ENCODE measurements at regions not wholly inside any gene's neighbourhood (a gene's known extent, or its start where the extent isn't known, plus 50 kb on each side); places are given as distances from the start of the nearest gene placed in this dataset.
"Not testable (repeated sequence)": the region's sequence is repeated elsewhere in the genome, so short reads cannot be mapped to it uniquely, and the experiment has no call there.

DNA sequence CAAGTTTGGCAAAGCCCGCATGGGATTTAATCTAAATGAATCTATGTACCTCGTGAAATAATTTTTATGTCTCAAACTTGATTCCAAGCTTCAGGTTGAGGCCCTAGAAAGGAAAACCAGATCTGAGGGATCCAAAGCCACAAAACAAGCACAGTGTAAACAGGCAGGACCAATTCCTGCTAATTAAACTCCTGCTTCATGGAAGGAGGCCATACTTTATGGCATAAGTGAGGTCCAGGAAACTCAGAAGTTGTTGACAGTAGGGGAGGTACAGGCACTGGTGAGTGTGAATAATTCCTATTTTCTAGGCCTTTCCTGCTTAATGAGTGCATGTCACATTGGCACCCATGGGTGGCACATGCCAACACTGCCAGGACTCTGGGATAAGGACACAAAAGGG lies 648.6 kb upstream of the SGCD start:
- in situ Hi-C loops (cut with MboI; ENCODE audit: low sequenced_read_pairs): no loop called here
- Histone ChIP-seq H3K4me1 (no peaks in the 10 kb centered on the region), H3K9me3 (no peaks in the 10 kb centered on the region), H3K36me3 (replicated peaks) (no peaks in the 10 kb centered on the region), H3K27me3 (ENCODE audit: low read depth) (no peaks in the 10 kb centered on the region), H3K4me3 (no peak overlapping the region)
- no peak for DNase-seq (ENCODE audit: low spot score in 2 of 2)

DNA sequence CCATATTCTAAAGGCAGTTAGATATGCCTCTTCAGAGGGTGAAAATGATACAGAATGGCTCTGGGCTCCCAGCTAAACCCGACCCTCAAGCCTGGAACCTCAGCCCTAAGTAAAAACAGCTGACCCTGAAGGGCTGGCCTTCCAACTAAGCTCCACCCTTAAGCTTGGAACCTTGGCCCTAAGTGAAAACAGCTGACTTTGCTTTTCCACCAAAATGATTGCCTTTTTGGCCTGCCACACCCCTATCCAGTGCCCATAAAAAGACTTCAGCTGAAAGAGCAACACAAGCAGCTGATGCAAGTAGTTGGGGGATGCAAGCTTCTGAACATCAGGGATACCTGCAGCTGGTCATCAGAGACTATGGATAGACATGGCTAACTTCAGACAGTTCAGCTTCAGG lies 647.4 kb upstream of the SGCD start:
- Histone ChIP-seq H3K36me3 (replicated peaks) (no peaks in the 10 kb centered on the region), H3K4me3 (no peak overlapping the region), H3K9me3 (no peaks in the 10 kb centered on the region), H3K27me3 (ENCODE audit: low read depth) (no peaks in the 10 kb centered on the region), H3K4me1 (no peaks in the 10 kb centered on the region)
- in situ Hi-C loops (cut with MboI; ENCODE audit: low sequenced_read_pairs): no loop called here
- no peak for DNase-seq (ENCODE audit: low spot score in 2 of 2)

DNA sequence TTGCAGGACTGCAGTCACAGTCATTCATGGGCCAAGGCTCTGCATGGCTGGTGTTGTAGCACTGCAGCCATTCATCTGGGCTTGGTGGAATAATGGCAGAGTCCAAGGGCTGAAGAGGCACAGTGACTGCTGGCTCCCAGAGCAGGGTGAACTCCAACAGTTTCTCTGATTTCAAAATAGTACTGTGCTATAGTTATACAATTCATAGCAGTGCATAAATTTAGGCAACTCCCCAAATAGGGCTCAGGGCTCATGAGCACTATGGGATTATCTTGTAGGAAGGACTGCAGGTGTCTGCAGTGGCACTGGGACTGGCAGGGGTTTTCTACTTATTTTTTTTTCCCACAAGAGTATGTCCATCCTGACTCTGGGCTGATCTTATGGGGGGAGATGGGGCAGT lies 642.5 kb upstream of the SGCD start:
- no peaks in the 10 kb centered on the region for H3K9me3 ChIP-seq
- no peaks in the 10 kb centered on the region for H3K36me3 ChIP-seq (replicated peaks)
- no peak for DNase-seq (ENCODE audit: low spot score in 2 of 2)
- no peak overlapping the region for H3K4me3 ChIP-seq
- no peaks in the 10 kb centered on the region for H3K27me3 ChIP-seq (ENCODE audit: low read depth)
- in situ Hi-C loops (cut with MboI; ENCODE audit: low sequenced_read_pairs): no loop called here
- no peaks in the 10 kb centered on the region for H3K4me1 ChIP-seq

GRCh38 chr5:155686131-155686530 lies 640.8 kb upstream of the SGCD start:
- H3K36me3 ChIP-seq (replicated peaks): no peaks in the 10 kb centered on the region
- H3K4me3 ChIP-seq: no peak overlapping the region
- in situ Hi-C loops (cut with MboI; ENCODE audit: low sequenced_read_pairs): no loop called here
- DNase-seq (ENCODE audit: low spot score in 2 of 2): no peak
- H3K27me3 ChIP-seq (ENCODE audit: low read depth): no peaks in the 10 kb centered on the region
- H3K4me1 ChIP-seq: no peaks in the 10 kb centered on the region
- no peaks in the 10 kb centered on the region for H3K9me3 ChIP-seq

- no peaks in the 10 kb centered on the region for H3K27me3 ChIP-seq (ENCODE audit: low read depth)
- H3K9me3 ChIP-seq: no peaks in the 10 kb centered on the region
- H3K36me3 ChIP-seq (replicated peaks): no peaks in the 10 kb centered on the region
- in situ Hi-C loops (cut with MboI; ENCODE audit: low sequenced_read_pairs): no loop called here
- no peak for DNase-seq (ENCODE audit: low spot score in 2 of 2)
- H3K4me1 ChIP-seq: no peaks in the 10 kb centered on the region
- no peak overlapping the region for H3K4me3 ChIP-seq
These were observed 637.6 kb upstream of the SGCD start for GRCh38 chr5:155689406-155689805.

GRCh38 chr5:155696362-155696761 lies 630.6 kb upstream of the SGCD start:
- Histone ChIP-seq H3K36me3 (replicated peaks) (no peaks in the 10 kb centered on the region), H3K4me3 (no peak overlapping the region), H3K9me3 (no peaks in the 10 kb centered on the region), H3K27me3 (ENCODE audit: low read depth) (no peaks in the 10 kb centered on the region), H3K4me1 (no peaks in the 10 kb centered on the region)
- DNase-seq (ENCODE audit: low spot score in 2 of 2): no peak
- in situ Hi-C loops (cut with MboI; ENCODE audit: low sequenced_read_pairs): no loop called here

DNA sequence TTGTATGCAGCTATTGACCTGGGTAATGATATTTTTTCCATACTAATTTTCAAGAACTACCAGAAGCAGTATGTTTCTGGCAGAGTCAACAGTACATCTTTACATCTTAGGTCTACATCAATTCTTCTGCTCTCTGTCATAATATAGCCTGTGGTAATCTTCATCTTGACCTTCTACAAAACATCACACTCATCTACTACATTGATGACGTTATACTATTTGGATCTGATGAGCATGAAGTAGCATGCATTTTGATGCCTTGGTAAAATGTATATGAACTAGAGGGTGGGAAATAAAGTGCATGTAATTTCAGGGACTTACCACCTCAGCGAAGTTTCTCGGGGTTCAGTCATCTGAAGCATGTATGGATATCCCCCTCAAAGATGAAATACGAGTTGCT lies 629.7 kb upstream of the SGCD start:
- in situ Hi-C loops (cut with MboI; ENCODE audit: low sequenced_read_pairs): no loop called here

DNA sequence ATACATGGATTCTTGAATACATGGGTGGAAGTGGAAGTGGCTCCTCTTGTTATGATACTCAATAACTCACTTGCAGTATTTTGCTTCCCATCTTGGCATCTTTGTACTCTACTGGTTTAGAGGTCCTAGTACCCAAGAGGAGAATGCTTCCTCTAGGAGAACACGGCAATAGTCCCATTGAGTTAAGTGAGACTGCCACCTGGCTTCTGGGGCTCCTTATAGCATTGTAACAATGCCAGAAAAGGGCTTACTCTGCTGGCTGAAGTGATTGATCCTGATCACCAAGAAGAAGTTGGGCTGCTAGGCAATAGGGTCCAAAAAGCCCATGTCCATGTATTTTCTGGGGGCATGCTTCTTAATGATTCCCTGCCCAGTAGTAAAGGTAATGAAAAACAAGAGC lies 627.6 kb upstream of the SGCD start:
- in situ Hi-C loops (cut with MboI; ENCODE audit: low sequenced_read_pairs): no loop called here
- no peak overlapping the region for H3K4me3 ChIP-seq
- H3K27me3 ChIP-seq (ENCODE audit: low read depth): no peaks in the 10 kb centered on the region
- H3K36me3 ChIP-seq (replicated peaks): no peaks in the 10 kb centered on the region
- no peak for DNase-seq (ENCODE audit: low spot score in 2 of 2)
- H3K4me1 ChIP-seq: no peaks in the 10 kb centered on the region
- no peaks in the 10 kb centered on the region for H3K9me3 ChIP-seq

More for the DNA sequence above, 629.7 kb upstream of the SGCD start:
- H3K4me3 ChIP-seq: no peak overlapping the region
- no peaks in the 10 kb centered on the region for H3K9me3 ChIP-seq
- no peaks in the 10 kb centered on the region for H3K36me3 ChIP-seq (replicated peaks)
- no peaks in the 10 kb centered on the region for H3K27me3 ChIP-seq (ENCODE audit: low read depth)
- no peak for DNase-seq (ENCODE audit: low spot score in 2 of 2)
- no peaks in the 10 kb centered on the region for H3K4me1 ChIP-seq

- DNase-seq (ENCODE audit: low spot score in 2 of 2): no peak
- Histone ChIP-seq H3K4me1 (no peaks in the 10 kb centered on the region), H3K4me3 (no peak overlapping the region), H3K36me3 (replicated peaks) (no peaks in the 10 kb centered on the region), H3K27me3 (ENCODE audit: low read depth) (no peaks in the 10 kb centered on the region), H3K9me3 (no peaks in the 10 kb centered on the region)
- in situ Hi-C loops (cut with MboI; ENCODE audit: low sequenced_read_pairs): no loop called here
These were observed 626.6 kb upstream of the SGCD start for GRCh38 chr5:155700333-155700732.

DNA sequence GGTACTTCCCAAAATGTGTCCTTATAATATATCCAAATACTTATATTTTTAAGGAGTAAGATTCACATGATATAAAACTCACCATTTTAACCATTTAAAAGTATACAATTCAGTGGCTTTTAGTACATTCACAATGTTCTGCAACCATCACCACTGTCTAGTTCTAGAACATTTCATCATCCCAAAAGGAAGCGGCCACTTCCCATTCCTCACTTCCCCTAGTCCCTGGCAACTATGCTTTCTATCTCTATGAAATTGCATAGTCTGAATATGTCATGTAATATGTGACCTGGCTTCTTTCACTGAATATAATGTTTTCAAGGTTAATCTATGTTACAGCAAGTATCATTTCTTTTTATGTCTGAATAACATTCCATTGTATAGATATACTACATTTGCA lies 615.1 kb upstream of the SGCD start:
- Histone ChIP-seq H3K4me3 (no peak overlapping the region), H3K36me3 (replicated peaks) (no peaks in the 10 kb centered on the region), H3K27me3 (ENCODE audit: low read depth) (no peaks in the 10 kb centered on the region), H3K4me1 (no peaks in the 10 kb centered on the region), H3K9me3 (no peaks in the 10 kb centered on the region)
- in situ Hi-C loops (cut with MboI; ENCODE audit: low sequenced_read_pairs): no loop called here
- DNase-seq (ENCODE audit: low spot score in 2 of 2): no peak

DNA sequence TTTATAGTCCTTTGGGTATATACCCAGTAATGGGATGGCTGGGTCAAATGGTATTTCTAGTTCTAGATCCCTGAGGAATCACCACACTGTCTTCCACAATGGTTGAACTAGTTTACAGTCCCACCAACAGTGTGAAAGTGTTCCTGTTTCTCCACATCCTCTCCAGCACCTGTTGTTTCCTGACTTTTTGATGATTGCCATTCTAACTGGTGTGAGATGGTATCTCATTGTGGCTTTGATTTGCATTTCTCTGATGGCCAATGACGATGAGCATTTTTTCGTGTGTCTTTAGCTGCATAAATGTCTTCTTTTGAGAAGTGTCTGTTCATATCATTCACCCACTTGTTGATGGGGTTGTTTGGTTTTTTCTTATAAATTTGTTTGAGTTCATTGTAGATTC lies 612.5 kb upstream of the SGCD start:
- H3K4me1 ChIP-seq; H3K36me3 ChIP-seq (replicated peaks); H3K9me3 ChIP-seq; in situ Hi-C loops (cut with MboI; ENCODE audit: low sequenced_read_pairs); H3K4me3 ChIP-seq; DNase-seq (ENCODE audit: low spot score in 2 of 2); H3K27me3 ChIP-seq (ENCODE audit: low read depth): not testable (repeated sequence)

- H3K36me3 ChIP-seq (replicated peaks): no peaks in the 10 kb centered on the region
- H3K4me3 ChIP-seq: no peak overlapping the region
- H3K27me3 ChIP-seq (ENCODE audit: low read depth): no peaks in the 10 kb centered on the region
- in situ Hi-C loops (cut with MboI; ENCODE audit: low sequenced_read_pairs): no loop called here
- no peaks in the 10 kb centered on the region for H3K9me3 ChIP-seq
- DNase-seq (ENCODE audit: low spot score in 2 of 2): peak in 1 of 2 experiments; percentile 19
- H3K4me1 ChIP-seq: no peaks in the 10 kb centered on the region
These were observed 600.7 kb upstream of the SGCD start for GRCh38 chr5:155726267-155726666.

DNA sequence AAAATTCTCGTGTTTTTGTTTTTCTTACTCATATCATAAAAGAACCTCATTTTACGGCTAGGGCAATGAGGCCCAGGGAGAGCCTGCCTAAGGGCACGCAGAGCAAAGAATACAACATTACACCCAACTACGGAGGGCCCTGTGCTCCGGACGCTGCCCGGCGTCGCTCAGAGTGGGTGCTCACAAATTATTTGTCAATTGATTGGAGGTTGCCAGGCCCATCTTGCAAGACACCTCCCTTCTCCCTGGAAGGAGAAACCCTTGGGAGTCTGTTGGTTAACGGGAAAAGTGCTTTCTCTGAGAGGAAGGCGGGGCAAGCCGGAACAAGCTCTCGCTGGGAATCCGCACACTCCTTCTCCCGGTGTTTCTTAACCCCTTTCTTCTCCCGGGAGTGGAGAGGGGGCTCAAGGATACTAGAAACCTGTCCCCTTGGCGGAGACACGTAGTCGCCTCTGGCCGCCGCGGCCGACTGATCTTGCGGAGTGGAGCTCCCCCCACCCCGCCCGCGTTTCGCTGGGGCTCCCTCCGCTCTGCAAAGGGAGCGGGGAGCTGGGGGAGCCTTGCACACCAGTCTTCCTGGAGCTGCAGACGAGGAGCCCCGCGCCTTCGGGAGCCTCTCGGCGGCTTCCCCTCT lies 599.3 kb upstream of the SGCD start:
- no peaks in the 10 kb centered on the region for H3K27me3 ChIP-seq (ENCODE audit: low read depth)
- no peak for DNase-seq (ENCODE audit: low spot score in 2 of 2)
- H3K4me1 ChIP-seq: no peaks in the 10 kb centered on the region
- in situ Hi-C loops (cut with MboI; ENCODE audit: low sequenced_read_pairs): no loop called here
- H3K36me3 ChIP-seq (replicated peaks): no peaks in the 10 kb centered on the region
- H3K4me3 ChIP-seq: no peak overlapping the region
- no peaks in the 10 kb centered on the region for H3K9me3 ChIP-seq

GRCh38 chr5:155728146-155728856 lies 598.7 kb upstream of the SGCD start:
- no peak overlapping the region for H3K4me3 ChIP-seq
- H3K9me3 ChIP-seq: no peaks in the 10 kb centered on the region
- in situ Hi-C loops (cut with MboI; ENCODE audit: low sequenced_read_pairs): no loop called here
- H3K27me3 ChIP-seq (ENCODE audit: low read depth): no peaks in the 10 kb centered on the region
- no peaks in the 10 kb centered on the region for H3K4me1 ChIP-seq
- no peaks in the 10 kb centered on the region for H3K36me3 ChIP-seq (replicated peaks)
- no peak for DNase-seq (ENCODE audit: low spot score in 2 of 2)
